WTC11 (cell line): ENCODE measurements at regions not wholly inside any gene's neighbourhood (a gene's known extent, or its start where the extent isn't known, plus 50 kb on each side); places are given as distances from the start of the nearest gene placed in this dataset.

Source experiments
- ELF4 ChIP-seq: sonication (generic); formaldehyde crosslinking; IDR thresholded peaks from 2 replicates; pipeline ENCODE4 v1.8.1; 2022; ENCODE audit warnings: low read depth, mild to moderate bottlenecking, moderate library complexity, missing genetic modification reagents
- ESRRA ChIP-seq: sonication (generic); formaldehyde crosslinking; IDR thresholded peaks from 2 replicates; pipeline ENCODE4 v1.8.1; 2022; ENCODE audit warnings: mild to moderate bottlenecking, missing genetic modification reagents, borderline replicate concordance
- HMGA2 ChIP-seq: fragments of 250-450 bp; sonication (Bioruptor Pico); IDR thresholded peaks from 2 replicates; pipeline ENCODE4 v1.4.0; 2021; ENCODE audit warnings: mild to moderate bottlenecking, moderate library complexity
- JUN ChIP-seq: sonication (generic); formaldehyde crosslinking; IDR thresholded peaks from 2 replicates; pipeline ENCODE4 v1.8.0; 2023; ENCODE audit warnings: mild to moderate bottlenecking, missing genetic modification reagents
- ZNF138 ChIP-seq: sonication (generic); formaldehyde crosslinking; conservative IDR thresholded peaks from 2 replicates; pipeline ENCODE4 v1.8.1; 2022; ENCODE audit warnings: mild to moderate bottlenecking, moderate library complexity, missing genetic modification reagents
- ZNF232 ChIP-seq: sonication (generic); formaldehyde crosslinking; IDR thresholded peaks from 2 replicates; pipeline ENCODE4 v1.8.0; 2022; ENCODE audit warnings: mild to moderate bottlenecking, missing genetic modification reagents
- ZNF263 ChIP-seq: sonication (generic); formaldehyde crosslinking; IDR thresholded peaks from 2 replicates; pipeline ENCODE4 v1.8.1; 2022; ENCODE audit warnings: low read depth, mild to moderate bottlenecking, moderate library complexity, missing genetic modification reagents
- TF ChIP-seq, protein P1 (sequence below): fragments of 200-600 bp; IDR thresholded peaks from 2 replicates; pipeline ENCODE4 v1.8.0; 2022; ENCODE audit warnings: antibody characterized with exemption
- TF ChIP-seq, protein P2 (sequence below): sonication (generic); formaldehyde crosslinking; IDR thresholded peaks from 2 replicates; pipeline ENCODE4 v1.8.1; 2023; ENCODE audit warnings: mild to moderate bottlenecking, missing genetic modification reagents, borderline replicate concordance
- TF ChIP-seq, protein P3 (sequence below): sonication (generic); formaldehyde crosslinking; IDR thresholded peaks from 2 replicates; pipeline ENCODE4 v1.8.0; 2022; ENCODE audit warnings: missing genetic modification reagents
- TF ChIP-seq, protein P4 (sequence below): sonication (generic); formaldehyde crosslinking; IDR thresholded peaks from 2 replicates; pipeline ENCODE4 v1.8.0; 2022; ENCODE audit warnings: mild to moderate bottlenecking, missing genetic modification reagents

DNA sequence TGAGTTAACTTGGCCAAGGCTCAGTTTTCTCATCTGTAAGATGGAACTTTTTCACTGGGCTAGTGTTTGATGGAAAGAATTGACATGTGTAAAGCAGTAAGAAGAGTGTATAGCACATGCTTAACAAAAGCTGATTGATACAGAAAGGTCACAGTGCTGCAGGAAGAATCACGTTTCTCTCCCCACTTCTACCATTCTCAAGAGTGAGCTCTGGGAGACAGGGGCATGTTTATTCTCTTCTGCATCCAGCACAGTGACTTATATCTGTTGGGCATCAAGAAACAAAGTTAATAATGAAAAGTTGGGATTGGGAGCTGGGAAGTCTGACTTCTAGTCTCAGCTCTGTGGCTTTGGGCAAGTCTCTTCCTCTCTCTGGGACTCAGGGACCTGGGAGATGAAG, 55.3 kb downstream of the IRX3 start:
- TF ChIP-seq ZNF232 (CRISPR knock-in tag) (no peak), ESRRA (CRISPR knock-in tag) (no peak), ZNF263 (no peak), HMGA2 (CRISPR knock-in tag) (no peak), ZNF138 (CRISPR knock-in tag) (no peak), JUN (CRISPR knock-in tag) (no peak), ELF4 (CRISPR knock-in tag) (no peak)
- TF ChIP-seq, protein P1, sequence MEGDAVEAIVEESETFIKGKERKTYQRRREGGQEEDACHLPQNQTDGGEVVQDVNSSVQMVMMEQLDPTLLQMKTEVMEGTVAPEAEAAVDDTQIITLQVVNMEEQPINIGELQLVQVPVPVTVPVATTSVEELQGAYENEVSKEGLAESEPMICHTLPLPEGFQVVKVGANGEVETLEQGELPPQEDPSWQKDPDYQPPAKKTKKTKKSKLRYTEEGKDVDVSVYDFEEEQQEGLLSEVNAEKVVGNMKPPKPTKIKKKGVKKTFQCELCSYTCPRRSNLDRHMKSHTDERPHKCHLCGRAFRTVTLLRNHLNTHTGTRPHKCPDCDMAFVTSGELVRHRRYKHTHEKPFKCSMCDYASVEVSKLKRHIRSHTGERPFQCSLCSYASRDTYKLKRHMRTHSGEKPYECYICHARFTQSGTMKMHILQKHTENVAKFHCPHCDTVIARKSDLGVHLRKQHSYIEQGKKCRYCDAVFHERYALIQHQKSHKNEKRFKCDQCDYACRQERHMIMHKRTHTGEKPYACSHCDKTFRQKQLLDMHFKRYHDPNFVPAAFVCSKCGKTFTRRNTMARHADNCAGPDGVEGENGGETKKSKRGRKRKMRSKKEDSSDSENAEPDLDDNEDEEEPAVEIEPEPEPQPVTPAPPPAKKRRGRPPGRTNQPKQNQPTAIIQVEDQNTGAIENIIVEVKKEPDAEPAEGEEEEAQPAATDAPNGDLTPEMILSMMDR: no peak
- TF ChIP-seq, protein P2, sequence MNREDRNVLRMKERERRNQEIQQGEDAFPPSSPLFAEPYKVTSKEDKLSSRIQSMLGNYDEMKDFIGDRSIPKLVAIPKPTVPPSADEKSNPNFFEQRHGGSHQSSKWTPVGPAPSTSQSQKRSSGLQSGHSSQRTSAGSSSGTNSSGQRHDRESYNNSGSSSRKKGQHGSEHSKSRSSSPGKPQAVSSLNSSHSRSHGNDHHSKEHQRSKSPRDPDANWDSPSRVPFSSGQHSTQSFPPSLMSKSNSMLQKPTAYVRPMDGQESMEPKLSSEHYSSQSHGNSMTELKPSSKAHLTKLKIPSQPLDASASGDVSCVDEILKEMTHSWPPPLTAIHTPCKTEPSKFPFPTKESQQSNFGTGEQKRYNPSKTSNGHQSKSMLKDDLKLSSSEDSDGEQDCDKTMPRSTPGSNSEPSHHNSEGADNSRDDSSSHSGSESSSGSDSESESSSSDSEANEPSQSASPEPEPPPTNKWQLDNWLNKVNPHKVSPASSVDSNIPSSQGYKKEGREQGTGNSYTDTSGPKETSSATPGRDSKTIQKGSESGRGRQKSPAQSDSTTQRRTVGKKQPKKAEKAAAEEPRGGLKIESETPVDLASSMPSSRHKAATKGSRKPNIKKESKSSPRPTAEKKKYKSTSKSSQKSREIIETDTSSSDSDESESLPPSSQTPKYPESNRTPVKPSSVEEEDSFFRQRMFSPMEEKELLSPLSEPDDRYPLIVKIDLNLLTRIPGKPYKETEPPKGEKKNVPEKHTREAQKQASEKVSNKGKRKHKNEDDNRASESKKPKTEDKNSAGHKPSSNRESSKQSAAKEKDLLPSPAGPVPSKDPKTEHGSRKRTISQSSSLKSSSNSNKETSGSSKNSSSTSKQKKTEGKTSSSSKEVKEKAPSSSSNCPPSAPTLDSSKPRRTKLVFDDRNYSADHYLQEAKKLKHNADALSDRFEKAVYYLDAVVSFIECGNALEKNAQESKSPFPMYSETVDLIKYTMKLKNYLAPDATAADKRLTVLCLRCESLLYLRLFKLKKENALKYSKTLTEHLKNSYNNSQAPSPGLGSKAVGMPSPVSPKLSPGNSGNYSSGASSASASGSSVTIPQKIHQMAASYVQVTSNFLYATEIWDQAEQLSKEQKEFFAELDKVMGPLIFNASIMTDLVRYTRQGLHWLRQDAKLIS: no peak
- TF ChIP-seq, protein P3, sequence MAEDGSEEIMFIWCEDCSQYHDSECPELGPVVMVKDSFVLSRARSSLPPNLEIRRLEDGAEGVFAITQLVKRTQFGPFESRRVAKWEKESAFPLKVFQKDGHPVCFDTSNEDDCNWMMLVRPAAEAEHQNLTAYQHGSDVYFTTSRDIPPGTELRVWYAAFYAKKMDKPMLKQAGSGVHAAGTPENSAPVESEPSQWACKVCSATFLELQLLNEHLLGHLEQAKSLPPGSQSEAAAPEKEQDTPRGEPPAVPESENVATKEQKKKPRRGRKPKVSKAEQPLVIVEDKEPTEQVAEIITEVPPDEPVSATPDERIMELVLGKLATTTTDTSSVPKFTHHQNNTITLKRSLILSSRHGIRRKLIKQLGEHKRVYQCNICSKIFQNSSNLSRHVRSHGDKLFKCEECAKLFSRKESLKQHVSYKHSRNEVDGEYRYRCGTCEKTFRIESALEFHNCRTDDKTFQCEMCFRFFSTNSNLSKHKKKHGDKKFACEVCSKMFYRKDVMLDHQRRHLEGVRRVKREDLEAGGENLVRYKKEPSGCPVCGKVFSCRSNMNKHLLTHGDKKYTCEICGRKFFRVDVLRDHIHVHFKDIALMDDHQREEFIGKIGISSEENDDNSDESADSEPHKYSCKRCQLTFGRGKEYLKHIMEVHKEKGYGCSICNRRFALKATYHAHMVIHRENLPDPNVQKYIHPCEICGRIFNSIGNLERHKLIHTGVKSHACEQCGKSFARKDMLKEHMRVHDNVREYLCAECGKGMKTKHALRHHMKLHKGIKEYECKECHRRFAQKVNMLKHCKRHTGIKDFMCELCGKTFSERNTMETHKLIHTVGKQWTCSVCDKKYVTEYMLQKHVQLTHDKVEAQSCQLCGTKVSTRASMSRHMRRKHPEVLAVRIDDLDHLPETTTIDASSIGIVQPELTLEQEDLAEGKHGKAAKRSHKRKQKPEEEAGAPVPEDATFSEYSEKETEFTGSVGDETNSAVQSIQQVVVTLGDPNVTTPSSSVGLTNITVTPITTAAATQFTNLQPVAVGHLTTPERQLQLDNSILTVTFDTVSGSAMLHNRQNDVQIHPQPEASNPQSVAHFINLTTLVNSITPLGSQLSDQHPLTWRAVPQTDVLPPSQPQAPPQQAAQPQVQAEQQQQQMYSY (CRISPR knock-in tag): no peak
- TF ChIP-seq, protein P4, sequence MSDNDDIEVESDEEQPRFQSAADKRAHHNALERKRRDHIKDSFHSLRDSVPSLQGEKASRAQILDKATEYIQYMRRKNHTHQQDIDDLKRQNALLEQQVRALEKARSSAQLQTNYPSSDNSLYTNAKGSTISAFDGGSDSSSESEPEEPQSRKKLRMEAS (CRISPR knock-in tag): no peak
